ENCODE measurements at regions not wholly inside any gene's neighbourhood (a gene's known extent, or its start where the extent isn't known, plus 50 kb on each side); places are given as distances from the start of the nearest gene placed in this dataset.

GRCh38 chr4:82192017-82192673, 181.6 kb downstream of the HNRNPD start:
- no peak overlapping the region for H3K4me3 ChIP-seq
- no peaks in the 10 kb centered on the region for H3K36me3 ChIP-seq
- no peaks in the 10 kb centered on the region for H3K27me3 ChIP-seq
- H3K9me3 ChIP-seq: no peaks in the 10 kb centered on the region
- H3K9ac ChIP-seq: no peak overlapping the region
- H3K4me1 ChIP-seq: no peaks in the 10 kb centered on the region
- H3K27ac ChIP-seq: no peak overlapping the region
- TF ChIP-seq Cebpa-rat (IDR thresholded peaks at IDR 0.05): no peak
- H3K4me2 ChIP-seq: no peak overlapping the region
- H4K20me1 ChIP-seq: no peaks in the 10 kb centered on the region

- no peak for TF ChIP-seq Cebpa-rat (IDR thresholded peaks at IDR 0.05)
- H3K4me2 ChIP-seq: no peak overlapping the region
- no peaks in the 10 kb centered on the region for H4K20me1 ChIP-seq
- no peaks in the 10 kb centered on the region for H3K4me1 ChIP-seq
- no peaks in the 10 kb centered on the region for H3K27me3 ChIP-seq
- H3K9me3 ChIP-seq: no peaks in the 10 kb centered on the region
- no peak overlapping the region for H3K9ac ChIP-seq
- H3K36me3 ChIP-seq: no peaks in the 10 kb centered on the region
- H3K4me3 ChIP-seq: no peak overlapping the region
- no peak overlapping the region for H3K27ac ChIP-seq
These were observed 192.0 kb downstream of the HNRNPD start for GRCh38 chr4:82181789-82182188.

- H4K20me1 ChIP-seq: no peaks in the 10 kb centered on the region
- H3K9me3 ChIP-seq: 0 out of 2 replicates have a peak, but pooled peaks cover 3% of the 10 kb centered on the region
- no peaks in the 10 kb centered on the region for H3K36me3 ChIP-seq
- H3K27me3 ChIP-seq: no peaks in the 10 kb centered on the region
- no peak for TF ChIP-seq Cebpa-rat (IDR thresholded peaks at IDR 0.05)
- no peak overlapping the region for H3K27ac ChIP-seq
- H3K4me3 ChIP-seq: no peak overlapping the region
- no peaks in the 10 kb centered on the region for H3K4me1 ChIP-seq
- H3K9ac ChIP-seq: no peak overlapping the region
- H3K4me2 ChIP-seq: no peak overlapping the region
These were observed 201.6 kb downstream of the HNRNPD start for GRCh38 chr4:82172186-82172585.

GRCh38 chr4:82171531-82172155, 202.1 kb downstream of the HNRNPD start:
- no peak overlapping the region for H3K27ac ChIP-seq
- H3K4me1 ChIP-seq: no peaks in the 10 kb centered on the region
- no peak for TF ChIP-seq Cebpa-rat (IDR thresholded peaks at IDR 0.05)
- H3K9me3 ChIP-seq: 0 out of 2 replicates have a peak, but pooled peaks cover 3% of the 10 kb centered on the region
- H4K20me1 ChIP-seq: no peaks in the 10 kb centered on the region
- no peaks in the 10 kb centered on the region for H3K36me3 ChIP-seq
- no peak overlapping the region for H3K4me3 ChIP-seq
- no peak overlapping the region for H3K9ac ChIP-seq
- H3K27me3 ChIP-seq: no peaks in the 10 kb centered on the region
- no peak overlapping the region for H3K4me2 ChIP-seq

GRCh38 chr4:82149750-82150149, 224.0 kb downstream of the HNRNPD start:
- H3K27me3 ChIP-seq: no peaks in the 10 kb centered on the region
- no peaks in the 10 kb centered on the region for H4K20me1 ChIP-seq
- no peak for TF ChIP-seq Cebpa-rat (IDR thresholded peaks at IDR 0.05)
- H3K27ac ChIP-seq: no peak overlapping the region
- peaks cover 8% of the 10 kb centered on the region; the same call in 1 of the 2 replicates for H3K9me3 ChIP-seq
- H3K9ac ChIP-seq: no peak overlapping the region
- no peak overlapping the region for H3K4me3 ChIP-seq
- no peak overlapping the region for H3K4me2 ChIP-seq
- no peaks in the 10 kb centered on the region for H3K4me1 ChIP-seq
- H3K36me3 ChIP-seq: no peaks in the 10 kb centered on the region

GRCh38 chr4:82145850-82146249, 227.9 kb downstream of the HNRNPD start:
- Histone ChIP-seq H3K4me3 (no peak overlapping the region), H3K27me3 (no peaks in the 10 kb centered on the region), H3K4me1 (no peaks in the 10 kb centered on the region), H3K9me3 (no peaks in the 10 kb centered on the region), H3K9ac (no peak overlapping the region), H3K36me3 (no peaks in the 10 kb centered on the region), H4K20me1 (no peaks in the 10 kb centered on the region), H3K4me2 (no peak overlapping the region), H3K27ac (no peak overlapping the region)
- no peak for TF ChIP-seq Cebpa-rat (IDR thresholded peaks at IDR 0.05)

- TF ChIP-seq Cebpa-rat (IDR thresholded peaks at IDR 0.05): no peak
- H3K27me3 ChIP-seq: no peaks in the 10 kb centered on the region
- H3K27ac ChIP-seq: no peak overlapping the region
- no peaks in the 10 kb centered on the region for H3K36me3 ChIP-seq
- no peak overlapping the region for H3K4me2 ChIP-seq
- H4K20me1 ChIP-seq: no peaks in the 10 kb centered on the region
- H3K9me3 ChIP-seq: no peaks in the 10 kb centered on the region
- no peak overlapping the region for H3K9ac ChIP-seq
- no peak overlapping the region for H3K4me3 ChIP-seq
- no peaks in the 10 kb centered on the region for H3K4me1 ChIP-seq
These were observed 233.4 kb downstream of the HNRNPD start for GRCh38 chr4:82140422-82140821.

- Histone ChIP-seq H3K36me3 (no peaks in the 10 kb centered on the region), H3K4me3 (no peak overlapping the region), H3K27ac (no peak overlapping the region), H3K4me1 (no peaks in the 10 kb centered on the region), H4K20me1 (no peaks in the 10 kb centered on the region), H3K9ac (no peak overlapping the region), H3K27me3 (no peaks in the 10 kb centered on the region), H3K4me2 (no peak overlapping the region), H3K9me3 (no peaks in the 10 kb centered on the region)
- no peak for TF ChIP-seq Cebpa-rat (IDR thresholded peaks at IDR 0.05)
These were observed 234.5 kb downstream of the HNRNPD start for GRCh38 chr4:82139287-82139686.

GRCh38 chr4:82138374-82138773, 235.4 kb downstream of the HNRNPD start:
- no peaks in the 10 kb centered on the region for H3K27me3 ChIP-seq
- H3K9me3 ChIP-seq: no peaks in the 10 kb centered on the region
- H3K9ac ChIP-seq: no peak overlapping the region
- no peak overlapping the region for H3K4me3 ChIP-seq
- H3K36me3 ChIP-seq: no peaks in the 10 kb centered on the region
- H4K20me1 ChIP-seq: no peaks in the 10 kb centered on the region
- H3K4me2 ChIP-seq: no peak overlapping the region
- TF ChIP-seq Cebpa-rat (IDR thresholded peaks at IDR 0.05): no peak
- no peaks in the 10 kb centered on the region for H3K4me1 ChIP-seq
- no peak overlapping the region for H3K27ac ChIP-seq

- Histone ChIP-seq H4K20me1 (no peaks in the 10 kb centered on the region), H3K9ac (no peak overlapping the region), H3K4me2 (no peak overlapping the region), H3K27me3 (no peaks in the 10 kb centered on the region), H3K36me3 (no peaks in the 10 kb centered on the region), H3K9me3 (no peaks in the 10 kb centered on the region), H3K4me1 (no peaks in the 10 kb centered on the region), H3K27ac (no peak overlapping the region), H3K4me3 (no peak overlapping the region)
- TF ChIP-seq Cebpa-rat (IDR thresholded peaks at IDR 0.05): no peak
These were observed 237.5 kb downstream of the HNRNPD start for GRCh38 chr4:82136161-82136801.

All from BLaER1 (cell line).